Endothelial cell of umbilical vein (primary cell): ENCODE measurements at regions not wholly inside any gene's neighbourhood (a gene's known extent, or its start where the extent isn't known, plus 50 kb on each side); places are given as distances from the start of the nearest gene placed in this dataset.

Experiments used
- EZH2 ChIP-seq: IDR thresholded peaks from 2 replicates; pipeline ENCODE4 v1.6.1; 2012; ENCODE audit warnings: borderline replicate concordance, low read depth, mild to moderate bottlenecking, moderate library complexity, low read length, inconsistent platforms; ENCODE audit not compliant: severe bottlenecking
- JUN ChIP-seq: IDR thresholded peaks from 2 replicates; pipeline ENCODE4 v1.6.1; 2011; ENCODE audit warnings: borderline replicate concordance, low read depth; ENCODE audit not compliant: insufficient read length, insufficient read depth
- MYC ChIP-seq: IDR thresholded peaks from one replicate; pipeline ENCODE4 v1.6.1; 2011; ENCODE audit warnings: mild to moderate bottlenecking, low read depth, low read length
- POLR2A ChIP-seq: IDR thresholded peaks from 2 replicates; pipeline ENCODE4 v1.6.1; 2012; ENCODE audit warnings: low read depth, mild to moderate bottlenecking, control low read depth, low read length
- POLR2AphosphoS5 ChIP-seq: IDR thresholded peaks from 2 replicates; pipeline ENCODE4 v1.6.1; 2012; ENCODE audit warnings: low read depth, mild to moderate bottlenecking, control low read depth, low read length, moderate library complexity; ENCODE audit not compliant: insufficient read depth
- TF ChIP-seq, protein P1 (sequence below), 2 donors: IDR thresholded peaks; 1 replicate in 1 of 2; 2 replicates in 1 of 2; pipeline ENCODE4 v1.5.1; 2011; ENCODE audit warnings: low read length in 2 of 2, mild to moderate bottlenecking in 2 of 2, moderate library complexity in 2 of 2, control low read depth in 1 of 2, inconsistent platforms in 1 of 2, low read depth in 1 of 2; ENCODE audit not compliant: insufficient read depth in 1 of 2; ENCODE audit errors: extremely low read depth in 1 of 2
- TF ChIP-seq, protein P2 (sequence below): IDR thresholded peaks from 2 replicates; pipeline ENCODE4 v1.6.1; 2011; ENCODE audit not compliant: insufficient read depth, insufficient read length

GRCh38 chr17:21535686-21536375 lies 156.5 kb upstream of the KCNJ18 start:
- TF ChIP-seq POLR2A: no peak
- TF ChIP-seq, protein P1, sequence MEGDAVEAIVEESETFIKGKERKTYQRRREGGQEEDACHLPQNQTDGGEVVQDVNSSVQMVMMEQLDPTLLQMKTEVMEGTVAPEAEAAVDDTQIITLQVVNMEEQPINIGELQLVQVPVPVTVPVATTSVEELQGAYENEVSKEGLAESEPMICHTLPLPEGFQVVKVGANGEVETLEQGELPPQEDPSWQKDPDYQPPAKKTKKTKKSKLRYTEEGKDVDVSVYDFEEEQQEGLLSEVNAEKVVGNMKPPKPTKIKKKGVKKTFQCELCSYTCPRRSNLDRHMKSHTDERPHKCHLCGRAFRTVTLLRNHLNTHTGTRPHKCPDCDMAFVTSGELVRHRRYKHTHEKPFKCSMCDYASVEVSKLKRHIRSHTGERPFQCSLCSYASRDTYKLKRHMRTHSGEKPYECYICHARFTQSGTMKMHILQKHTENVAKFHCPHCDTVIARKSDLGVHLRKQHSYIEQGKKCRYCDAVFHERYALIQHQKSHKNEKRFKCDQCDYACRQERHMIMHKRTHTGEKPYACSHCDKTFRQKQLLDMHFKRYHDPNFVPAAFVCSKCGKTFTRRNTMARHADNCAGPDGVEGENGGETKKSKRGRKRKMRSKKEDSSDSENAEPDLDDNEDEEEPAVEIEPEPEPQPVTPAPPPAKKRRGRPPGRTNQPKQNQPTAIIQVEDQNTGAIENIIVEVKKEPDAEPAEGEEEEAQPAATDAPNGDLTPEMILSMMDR (IDR thresholded peaks at IDR 0.05; ENCODE audit: extremely low read depth in 1 of 2, insufficient read depth in 1 of 2, low read depth in 1 of 2, low read length in 2 of 2): no peak
- no peak for TF ChIP-seq POLR2AphosphoS5
- TF ChIP-seq EZH2: no peak
- TF ChIP-seq MYC: no peak
- TF ChIP-seq, protein P2, sequence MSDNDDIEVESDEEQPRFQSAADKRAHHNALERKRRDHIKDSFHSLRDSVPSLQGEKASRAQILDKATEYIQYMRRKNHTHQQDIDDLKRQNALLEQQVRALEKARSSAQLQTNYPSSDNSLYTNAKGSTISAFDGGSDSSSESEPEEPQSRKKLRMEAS: no peak
- TF ChIP-seq JUN: no peak
